ENCODE measurements at regions not wholly inside any gene's neighbourhood (a gene's known extent, or its start where the extent isn't known, plus 50 kb on each side); places are given as distances from the start of the nearest gene placed in this dataset.

- Histone ChIP-seq H3K4me1 (replicated peaks in 1 of 4; ENCODE audit: control insufficient read depth in 3 of 4, insufficient read depth in 4 of 4, low read length in 3 of 4) (peaks cover 0 to 6% (median 2%) of the 10 kb centered on the region in 4 experiments; a peak in 2 of 7 replicates), H4K91ac (replicated peaks; ENCODE audit: insufficient read length, low read length) (no peak overlapping the region), H2AFZ (ENCODE audit: low read length) (peak overlapping the region; percentile 61; the same call in 1 of the 2 replicates), H3K18ac (ENCODE audit: extremely low read depth, low read length) (no peak overlapping the region), H3K79me2 (ENCODE audit: control insufficient read depth in 1 of 2, insufficient read depth in 2 of 2, low read length in 2 of 2) (no peaks in the 10 kb centered on the region), H3K4ac (replicated peaks; ENCODE audit: insufficient read length, low read depth, low read length) (no peak overlapping the region), H4K8ac (ENCODE audit: extremely low read depth, insufficient read depth, low read length) (no peak overlapping the region), H2BK15ac (ENCODE audit: low read length) (no peak overlapping the region), H2AK5ac (ENCODE audit: low read depth, low read length) (no peak overlapping the region), H3K4me3 (ENCODE audit: extremely low read depth in 1 of 4, insufficient read depth in 2 of 4, low read depth in 3 of 4, low read length in 4 of 4) (no peak overlapping the region), H4K5ac (ENCODE audit: insufficient read length, low read depth, low read length) (no peak overlapping the region), H3K79me1 (ENCODE audit: low read depth, low read length) (no peaks in the 10 kb centered on the region), H3K14ac (ENCODE audit: insufficient read length) (no peak overlapping the region), H2BK12ac (ENCODE audit: low read depth, low read length) (no peak overlapping the region), H3K23me2 (ENCODE audit: low read depth, low read length) (no peaks in the 10 kb centered on the region), H2BK20ac (ENCODE audit: low read length) (no peak overlapping the region), H3K4me2 (ENCODE audit: insufficient read depth in 1 of 2, low read depth in 2 of 2, low read length in 2 of 2) (no peak overlapping the region), H2BK120ac (replicated peaks; ENCODE audit: low read depth, low read length) (no peak overlapping the region), H3K56ac (replicated peaks; ENCODE audit: insufficient read length, low read depth, low read length) (no peak overlapping the region), H3K23ac (ENCODE audit: insufficient read length) (no peak overlapping the region), H2BK5ac (ENCODE audit: low read depth, low read length) (no peak overlapping the region), H3K27ac (ENCODE audit: low read depth, low read length) (no peak overlapping the region; the same call in 1 of the 2 replicates), H3K36me3 (ENCODE audit: control insufficient read depth in 2 of 4, insufficient read depth in 4 of 4, low read length in 3 of 4) (no peaks in the 10 kb centered on the region), H4K20me1 (replicated peaks in 1 of 2; ENCODE audit: control insufficient read depth in 1 of 2, insufficient read depth in 2 of 2, low read length in 2 of 2) (no peaks in the 10 kb centered on the region), H3K27me3 (replicated peaks in 1 of 4; ENCODE audit: control insufficient read depth in 3 of 4, extremely low read depth in 1 of 4, insufficient read depth in 3 of 4, low read length in 3 of 4) (no peaks in the 10 kb centered on the region), H3K9ac (replicated peaks in 1 of 4; ENCODE audit: extremely low read depth in 1 of 4, low read depth in 3 of 4, low read length in 3 of 4) (no peak overlapping the region), H3K9me3 (ENCODE audit: insufficient read depth in 2 of 2, low read depth in 1 of 2, low read length in 1 of 2) (no peaks in the 10 kb centered on the region)
- FAIRE-seq (peak; percentile 45), DNase-seq (ENCODE audit: low read depth in 1 of 2, low spot score in 2 of 2) (no peak)
- TF ChIP-seq POLR2AphosphoS5 (IDR thresholded peaks at IDR 0.05; ENCODE audit: low read depth, low read length) (no peak), ATF3 (IDR thresholded peaks at IDR 0.05; ENCODE audit: insufficient read depth, low read depth, low read length) (no peak), POLR2A (IDR thresholded peaks at IDR 0.05; ENCODE audit: control extremely low read depth in 1 of 2, low read depth in 2 of 2, low read length in 2 of 2) (no peak), GTF2F1 (IDR thresholded peaks at IDR 0.05; ENCODE audit: borderline replicate concordance, low read depth, low read length) (no peak), SP2 (IDR thresholded peaks at IDR 0.05; ENCODE audit: low read length) (no peak)
- ChIA-PET POLR2A (ENCODE audit: partially characterized antibody) (no interaction called here), CTCF (ENCODE audit: partially characterized antibody) (interaction anchor here (0.6 to 1.6 kb wide), 4 partner anchors 23 to 861 kb away, joined by 3 to 6 read pairs (median 3); no protein-coding TSS in a partner anchor)
- WGBS, 2 experiments (ENCODE audit: extremely low coverage in 1 of 2, insufficient coverage in 1 of 2, insufficient read length in 1 of 2, insufficient replicate concordance in 2 of 2, low coverage in 1 of 2, low lambda C conversion rate in 2 of 2, missing lambda C conversion rate in 1 of 2), result 71% methylated on average over 7 of the region's 7 CpGs; no CpG with 5 or more reads in 1 of the 2 experiments
Observed at GRCh38 chr6:150767571-150768018, 97.9 kb upstream of the MTHFD1L start.

Data from H1 (cell line).